ENCODE measurements at regions not wholly inside any gene's neighbourhood (a gene's known extent, or its start where the extent isn't known, plus 50 kb on each side); places are given as distances from the start of the nearest gene placed in this dataset.
"Not testable (repeated sequence)": the region's sequence is repeated elsewhere in the genome, so short reads cannot be mapped to it uniquely, and the experiment has no call there.

DNA sequence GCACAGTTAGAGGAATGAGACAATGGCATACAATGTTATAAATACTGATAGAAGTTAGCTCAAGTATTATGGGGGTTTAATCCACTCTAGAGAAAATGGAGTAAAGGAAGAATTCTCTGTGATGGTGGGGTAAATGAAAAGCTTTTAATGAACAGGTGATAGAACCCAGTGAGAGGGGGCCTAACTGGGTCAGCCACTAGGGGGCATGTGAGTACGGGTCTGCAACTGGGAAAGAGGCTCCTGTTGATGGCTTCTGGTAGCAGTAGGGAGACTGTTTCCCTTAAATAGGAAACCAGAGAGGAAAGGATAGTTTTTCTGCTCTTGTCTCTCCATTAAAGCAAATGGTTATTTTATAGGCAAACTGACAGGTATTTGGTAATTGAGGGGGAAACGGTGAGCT is 132.8 kb upstream of the GPR101 start:
- no peaks in the 10 kb centered on the region for H3K36me3 ChIP-seq (ENCODE audit: insufficient read depth, low read length)
- H3K4me3 ChIP-seq = no peak overlapping the region
- no peak overlapping the region for H3K9ac ChIP-seq (ENCODE audit: insufficient read length)
- H3K9me3 ChIP-seq (ENCODE audit: low read depth, low read length) = no peaks in the 10 kb centered on the region
- no peak overlapping the region for H3K27ac ChIP-seq
- DNase-seq (ENCODE audit: low read depth, low spot score) = no peak
- TF ChIP-seq FOXP2 (optimal IDR thresholded peaks at IDR 0.05; ENCODE audit: control extremely low read depth, extremely low read length, insufficient read depth) (no peak), POLR2AphosphoS5 (IDR thresholded peaks at IDR 0.05; ENCODE audit: borderline replicate concordance, low read depth, low read length) (no peak), EZH2 (IDR thresholded peaks at IDR 0.05) (no peak)

GRCh38 chrX:137164329-137164728 is 130.5 kb upstream of the GPR101 start:
- no peak overlapping the region for H3K9ac ChIP-seq (ENCODE audit: insufficient read length)
- TF ChIP-seq EZH2 (IDR thresholded peaks at IDR 0.05) (no peak), FOXP2 (optimal IDR thresholded peaks at IDR 0.05; ENCODE audit: control extremely low read depth, extremely low read length, insufficient read depth) (no peak), POLR2AphosphoS5 (IDR thresholded peaks at IDR 0.05; ENCODE audit: borderline replicate concordance, low read depth, low read length) (no peak)
- no peaks in the 10 kb centered on the region for H3K36me3 ChIP-seq (ENCODE audit: insufficient read depth, low read length)
- no peak for DNase-seq (ENCODE audit: low read depth, low spot score)
- H3K27ac ChIP-seq = no peak overlapping the region
- H3K4me3 ChIP-seq = no peak overlapping the region
- no peaks in the 10 kb centered on the region for H3K9me3 ChIP-seq (ENCODE audit: low read depth, low read length)

GRCh38 chrX:137151403-137151802 is 117.6 kb upstream of the GPR101 start:
- no peak for DNase-seq (ENCODE audit: low read depth, low spot score)

GRCh38 chrX:137143864-137144263 is 110.1 kb upstream of the GPR101 start:
- no peaks in the 10 kb centered on the region for H3K9me3 ChIP-seq (ENCODE audit: low read depth, low read length)
- H3K27ac ChIP-seq = no peak overlapping the region
- no peak overlapping the region for H3K4me3 ChIP-seq
- H3K36me3 ChIP-seq (ENCODE audit: insufficient read depth, low read length) = no peaks in the 10 kb centered on the region
- DNase-seq (ENCODE audit: low read depth, low spot score) = no peak
- H3K9ac ChIP-seq (ENCODE audit: insufficient read length) = no peak overlapping the region
- TF ChIP-seq POLR2AphosphoS5 (IDR thresholded peaks at IDR 0.05; ENCODE audit: borderline replicate concordance, low read depth, low read length) (no peak), FOXP2 (optimal IDR thresholded peaks at IDR 0.05; ENCODE audit: control extremely low read depth, extremely low read length, insufficient read depth) (no peak), EZH2 (IDR thresholded peaks at IDR 0.05) (no peak)

More at GRCh38 chrX:137151403-137151802, 117.6 kb upstream of the GPR101 start:
- H3K9ac ChIP-seq (ENCODE audit: insufficient read length) = no peak overlapping the region
- no peak overlapping the region for H3K4me3 ChIP-seq
- TF ChIP-seq FOXP2 (optimal IDR thresholded peaks at IDR 0.05; ENCODE audit: control extremely low read depth, extremely low read length, insufficient read depth) (no peak), POLR2AphosphoS5 (IDR thresholded peaks at IDR 0.05; ENCODE audit: borderline replicate concordance, low read depth, low read length) (no peak), EZH2 (IDR thresholded peaks at IDR 0.05) (no peak)
- H3K9me3 ChIP-seq (ENCODE audit: low read depth, low read length) = no peaks in the 10 kb centered on the region
- H3K36me3 ChIP-seq (ENCODE audit: insufficient read depth, low read length) = no peaks in the 10 kb centered on the region
- H3K27ac ChIP-seq = no peak overlapping the region

- H3K27ac ChIP-seq; H3K9me3 ChIP-seq (ENCODE audit: low read depth, low read length); DNase-seq (ENCODE audit: low read depth, low spot score); H3K4me3 ChIP-seq; H3K9ac ChIP-seq (ENCODE audit: insufficient read length); H3K36me3 ChIP-seq (ENCODE audit: insufficient read depth, low read length): not testable (repeated sequence)
Observed at GRCh38 chrX:137122651-137123050, 88.9 kb upstream of the GPR101 start.

GRCh38 chrX:137119049-137119448 is 85.3 kb upstream of the GPR101 start:
- Histone ChIP-seq H3K4me3 (no peak overlapping the region), H3K36me3 (ENCODE audit: insufficient read depth, low read length) (no peaks in the 10 kb centered on the region), H3K9me3 (ENCODE audit: low read depth, low read length) (no peaks in the 10 kb centered on the region), H3K9ac (ENCODE audit: insufficient read length) (no peak overlapping the region), H3K27ac (no peak overlapping the region)
- TF ChIP-seq FOXP2 (optimal IDR thresholded peaks at IDR 0.05; ENCODE audit: control extremely low read depth, extremely low read length, insufficient read depth) = no peak
- no peak for TF ChIP-seq EZH2 (IDR thresholded peaks at IDR 0.05)
- no peak for TF ChIP-seq POLR2AphosphoS5 (IDR thresholded peaks at IDR 0.05; ENCODE audit: borderline replicate concordance, low read depth, low read length)
- DNase-seq (ENCODE audit: low read depth, low spot score) = no peak

DNA sequence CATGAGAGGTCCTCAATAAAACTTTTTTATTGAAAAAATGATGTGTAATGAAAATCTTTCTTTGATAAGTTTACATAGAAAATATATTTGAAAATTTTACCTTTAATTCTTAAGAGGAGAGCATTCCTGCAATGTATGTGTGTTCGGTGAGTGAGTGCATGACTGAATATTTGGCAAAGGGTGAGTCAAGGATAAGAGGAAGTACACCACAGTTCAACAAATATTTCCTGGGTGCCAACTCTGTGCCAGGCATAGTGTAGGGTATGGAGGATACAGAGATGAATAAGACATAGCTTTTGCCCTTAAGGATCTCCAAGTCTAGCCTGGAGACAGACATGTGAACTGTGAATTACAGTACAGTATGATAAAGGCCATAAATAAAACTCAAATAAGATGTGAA is 84.7 kb upstream of the GPR101 start:
- DNase-seq (ENCODE audit: low read depth, low spot score) = no peak
- Histone ChIP-seq H3K9ac (ENCODE audit: insufficient read length) (no peak overlapping the region), H3K4me3 (no peak overlapping the region), H3K27ac (no peak overlapping the region), H3K36me3 (ENCODE audit: insufficient read depth, low read length) (no peaks in the 10 kb centered on the region), H3K9me3 (ENCODE audit: low read depth, low read length) (no peaks in the 10 kb centered on the region)
- no peak for TF ChIP-seq EZH2 (IDR thresholded peaks at IDR 0.05)
- TF ChIP-seq FOXP2 (optimal IDR thresholded peaks at IDR 0.05; ENCODE audit: control extremely low read depth, extremely low read length, insufficient read depth) = no peak
- no peak for TF ChIP-seq POLR2AphosphoS5 (IDR thresholded peaks at IDR 0.05; ENCODE audit: borderline replicate concordance, low read depth, low read length)

GRCh38 chrX:137118136-137118535 is 84.3 kb upstream of the GPR101 start:
- Histone ChIP-seq H3K9me3 (ENCODE audit: low read depth, low read length) (no peaks in the 10 kb centered on the region), H3K36me3 (ENCODE audit: insufficient read depth, low read length) (no peaks in the 10 kb centered on the region), H3K4me3 (no peak overlapping the region), H3K9ac (ENCODE audit: insufficient read length) (no peak overlapping the region), H3K27ac (no peak overlapping the region)
- no peak for TF ChIP-seq FOXP2 (optimal IDR thresholded peaks at IDR 0.05; ENCODE audit: control extremely low read depth, extremely low read length, insufficient read depth)
- no peak for TF ChIP-seq POLR2AphosphoS5 (IDR thresholded peaks at IDR 0.05; ENCODE audit: borderline replicate concordance, low read depth, low read length)
- no peak for DNase-seq (ENCODE audit: low read depth, low spot score)

GRCh38 chrX:137107877-137108276 is 74.1 kb upstream of the GPR101 start:
- not testable (repeated sequence) for H3K36me3 ChIP-seq (ENCODE audit: insufficient read depth, low read length); DNase-seq (ENCODE audit: low read depth, low spot score); H3K4me3 ChIP-seq; H3K27ac ChIP-seq; H3K9ac ChIP-seq (ENCODE audit: insufficient read length); H3K9me3 ChIP-seq (ENCODE audit: low read depth, low read length)

Data from SK-N-MC (cell line).